ENCODE measurements at regions not wholly inside any gene's neighbourhood (a gene's known extent, or its start where the extent isn't known, plus 50 kb on each side); places are given as distances from the start of the nearest gene placed in this dataset.

- TF ChIP-seq CTCF (IDR thresholded peaks at IDR 0.05) (no peak), EZH2phosphoT487 (IDR thresholded peaks at IDR 0.05) (no peak)
Measured at GRCh38 chr20:24816431-24816830, 132.6 kb upstream of the CST7 start.

Data from neural progenitor cell (in vitro differentiated cells).